ENCODE measurements at regions not wholly inside any gene's neighbourhood (a gene's known extent, or its start where the extent isn't known, plus 50 kb on each side); places are given as distances from the start of the nearest gene placed in this dataset.

DNA sequence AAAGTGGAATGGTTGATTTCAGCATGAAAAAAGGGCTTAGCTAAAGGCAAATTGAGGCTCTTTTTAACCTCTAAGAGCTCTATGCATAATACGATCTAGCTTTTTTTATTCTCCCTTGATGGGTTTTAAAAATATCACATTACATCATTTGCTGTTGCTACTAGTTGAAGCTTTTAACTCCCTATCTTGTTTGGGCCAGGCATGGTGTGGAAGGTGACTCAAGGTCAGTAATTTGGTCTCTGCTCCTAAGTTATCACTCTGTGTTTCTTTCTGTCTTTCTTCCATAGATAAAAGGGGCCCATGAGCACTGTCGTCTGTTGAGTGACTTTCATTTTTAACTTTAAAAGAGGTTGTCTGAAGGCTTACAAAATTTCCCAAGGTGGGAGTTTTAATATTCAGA lies 58.1 kb upstream of the GOT2 start:
- TF ChIP-seq CTCF (IDR thresholded peaks at IDR 0.05) (no peak), POLR2AphosphoS5 (IDR thresholded peaks at IDR 0.05; ENCODE audit: low read depth, low read length) (no peak), REST (IDR thresholded peaks at IDR 0.05; ENCODE audit: insufficient read depth in 1 of 2, low read depth in 2 of 2, low read length in 1 of 2) (no peak), TCF7L2 (IDR thresholded peaks at IDR 0.05; ENCODE audit: low read depth, low read length) (no peak)

Measured in Panc1 (cell line).